Ishikawa (cell line): ENCODE measurements at regions not wholly inside any gene's neighbourhood (a gene's known extent, or its start where the extent isn't known, plus 50 kb on each side); places are given as distances from the start of the nearest gene placed in this dataset.

Experiments
- CREB1 ChIP-seq: IDR thresholded peaks from 2 replicates; pipeline ENCODE4 v1.6.1; 2012; ENCODE audit warnings: low read depth
- EP300 ChIP-seq: IDR thresholded peaks from 2 replicates; pipeline ENCODE4 v1.6.1; 2012; ENCODE audit warnings: borderline replicate concordance
- FOXM1 ChIP-seq: IDR thresholded peaks from 2 replicates; pipeline ENCODE4 v1.6.1; 2012; ENCODE audit warnings: low read depth, borderline replicate concordance
- TAF1 ChIP-seq: IDR thresholded peaks from 2 replicates; pipeline ENCODE4 v1.6.1; 2012; ENCODE audit warnings: low read depth, mild to moderate bottlenecking

GRCh38 chr14:48075487-48075886 is 400.1 kb upstream of the MDGA2 start:
- TF ChIP-seq TAF1, result no peak
- TF ChIP-seq CREB1, result no peak
- TF ChIP-seq EP300, result no peak
- TF ChIP-seq FOXM1, result no peak
